ENCODE measurements at regions not wholly inside any gene's neighbourhood (a gene's known extent, or its start where the extent isn't known, plus 50 kb on each side); places are given as distances from the start of the nearest gene placed in this dataset.
A peak's percentile ranks its signal among the peaks of the same experiment; 100 is the strongest.

GRCh38 chr4:37767019-37767418 is 59.5 kb upstream of the PGM2 start:
- Histone ChIP-seq H3K4me3 (no peak overlapping the region), H3K27ac (no peak overlapping the region), H3K9me3 (no peaks in the 10 kb centered on the region), H3K36me3 (no peaks in the 10 kb centered on the region), H3K4me1 (peaks cover 0 to 17% (median 7%) of the 10 kb centered on the region in 6 donors), H3K27me3 (replicated peaks in 1 of 7) (no peaks in the 10 kb centered on the region)
- intact Hi-C loops (cut with DNase I; ENCODE audit: low total_unique reads) = no loop called here
- 88 to 98% (median 95%) methylated on average over 2 of the region's 2 CpGs for WGBS, 5 donors
- DNase-seq = no peak
- TF ChIP-seq POLR2AphosphoS5 (IDR thresholded peaks at IDR 0.05) (no peak), POLR2A (IDR thresholded peaks at IDR 0.05) (no peak)
- TF ChIP-seq, protein P1, sequence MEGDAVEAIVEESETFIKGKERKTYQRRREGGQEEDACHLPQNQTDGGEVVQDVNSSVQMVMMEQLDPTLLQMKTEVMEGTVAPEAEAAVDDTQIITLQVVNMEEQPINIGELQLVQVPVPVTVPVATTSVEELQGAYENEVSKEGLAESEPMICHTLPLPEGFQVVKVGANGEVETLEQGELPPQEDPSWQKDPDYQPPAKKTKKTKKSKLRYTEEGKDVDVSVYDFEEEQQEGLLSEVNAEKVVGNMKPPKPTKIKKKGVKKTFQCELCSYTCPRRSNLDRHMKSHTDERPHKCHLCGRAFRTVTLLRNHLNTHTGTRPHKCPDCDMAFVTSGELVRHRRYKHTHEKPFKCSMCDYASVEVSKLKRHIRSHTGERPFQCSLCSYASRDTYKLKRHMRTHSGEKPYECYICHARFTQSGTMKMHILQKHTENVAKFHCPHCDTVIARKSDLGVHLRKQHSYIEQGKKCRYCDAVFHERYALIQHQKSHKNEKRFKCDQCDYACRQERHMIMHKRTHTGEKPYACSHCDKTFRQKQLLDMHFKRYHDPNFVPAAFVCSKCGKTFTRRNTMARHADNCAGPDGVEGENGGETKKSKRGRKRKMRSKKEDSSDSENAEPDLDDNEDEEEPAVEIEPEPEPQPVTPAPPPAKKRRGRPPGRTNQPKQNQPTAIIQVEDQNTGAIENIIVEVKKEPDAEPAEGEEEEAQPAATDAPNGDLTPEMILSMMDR (IDR thresholded peaks at IDR 0.05 in 8 of 11, conservative IDR thresholded peaks at IDR 0.05 in 3 of 11) = no peak

- no peaks in the 10 kb centered on the region for H3K9me3 ChIP-seq
- H3K4me1 ChIP-seq = peaks cover 0 to 25% (median 7%) of the 10 kb centered on the region in 6 donors
- no peak for DNase-seq
- H3K4me3 ChIP-seq = no peak overlapping the region
- no peaks in the 10 kb centered on the region for H3K27me3 ChIP-seq (replicated peaks in 1 of 7)
- H3K36me3 ChIP-seq = no peaks in the 10 kb centered on the region
- intact Hi-C loops (cut with DNase I; ENCODE audit: low total_unique reads) = no loop called here
- TF ChIP-seq POLR2AphosphoS5 (IDR thresholded peaks at IDR 0.05) (no peak), POLR2A (IDR thresholded peaks at IDR 0.05) (no peak)
- TF ChIP-seq, protein P1 (IDR thresholded peaks at IDR 0.05 in 8 of 11, conservative IDR thresholded peaks at IDR 0.05 in 3 of 11) = no peak
- H3K27ac ChIP-seq = no peak overlapping the region
- 50 to 76% (median 69%) methylated on average over 1 of the region's 1 CpG for WGBS, 5 donors
Observed at GRCh38 chr4:37765741-37766140, 60.7 kb upstream of the PGM2 start.

DNA sequence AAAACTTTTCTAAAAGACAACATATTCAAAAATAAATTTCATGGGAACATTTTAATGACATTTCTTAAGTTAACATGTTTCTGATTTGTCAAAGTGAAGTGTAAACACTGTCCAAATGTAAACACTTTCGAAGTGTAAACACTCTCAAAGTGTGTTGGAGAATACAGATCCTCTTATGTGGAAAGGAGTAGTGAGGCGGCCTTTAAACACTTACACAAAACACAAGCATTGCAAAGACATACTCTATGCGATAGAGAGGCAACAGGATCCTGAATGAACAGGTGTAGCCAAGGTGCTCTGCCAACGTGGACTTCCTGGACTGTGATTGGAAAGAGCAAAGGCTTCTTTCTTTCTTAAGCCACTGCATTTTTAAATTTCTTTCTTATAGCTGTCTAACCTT is 62.7 kb upstream of the PGM2 start:
- Histone ChIP-seq H3K27me3 (replicated peaks in 1 of 7) (no peaks in the 10 kb centered on the region), H3K4me1 (peaks cover 0 to 32% (median 9%) of the 10 kb centered on the region in 6 donors), H3K36me3 (no peaks in the 10 kb centered on the region), H3K27ac (no peak overlapping the region), H3K9me3 (no peaks in the 10 kb centered on the region), H3K4me3 (no peak overlapping the region)
- 76 to 89% (median 87%) methylated on average over 4 of the region's 4 CpGs for WGBS, 5 donors
- intact Hi-C loops (cut with DNase I; ENCODE audit: low total_unique reads) = no loop called here
- no peak for DNase-seq
- TF ChIP-seq POLR2AphosphoS5 (IDR thresholded peaks at IDR 0.05) = no peak
- TF ChIP-seq, protein P1 (IDR thresholded peaks at IDR 0.05 in 8 of 11, conservative IDR thresholded peaks at IDR 0.05 in 3 of 11) = no peak
- no peak for TF ChIP-seq POLR2A (IDR thresholded peaks at IDR 0.05)

GRCh38 chr4:37762991-37763368 is 63.5 kb upstream of the PGM2 start:
- no peaks in the 10 kb centered on the region for H3K27me3 ChIP-seq (replicated peaks in 1 of 7)
- H3K4me1 ChIP-seq = peaks cover 0 to 41% (median 15%) of the 10 kb centered on the region in 6 donors
- H3K36me3 ChIP-seq = no peaks in the 10 kb centered on the region
- no peak overlapping the region for H3K4me3 ChIP-seq
- TF ChIP-seq POLR2AphosphoS5 (IDR thresholded peaks at IDR 0.05) (no peak), POLR2A (IDR thresholded peaks at IDR 0.05) (no peak)
- TF ChIP-seq, protein P1 (IDR thresholded peaks at IDR 0.05 in 8 of 11, conservative IDR thresholded peaks at IDR 0.05 in 3 of 11) = no peak
- no peaks in the 10 kb centered on the region for H3K9me3 ChIP-seq
- 18 to 53% (median 41%) methylated on average over 4 of the region's 4 CpGs for WGBS, 5 donors
- intact Hi-C loops (cut with DNase I; ENCODE audit: low total_unique reads) = no loop called here
- H3K27ac ChIP-seq = peak overlapping the region in 1 of 8 donors; percentile 21
- no peak for DNase-seq
